D721Med (cell line): ENCODE measurements at regions not wholly inside any gene's neighbourhood (a gene's known extent, or its start where the extent isn't known, plus 50 kb on each side); places are given as distances from the start of the nearest gene placed in this dataset.
A peak's percentile ranks its signal among the peaks of the same experiment; 100 is the strongest.

Experiments used
- DNase-seq: peaks from one replicate; pipeline ENCODE4 v3.0.0; 2011; ENCODE audit warnings: low spot score; ENCODE audit not compliant: insufficient read length
- FAIRE-seq: peaks from 2 replicates; lab custom pipeline; 2011; peaks lifted over from hg19 to GRCh38; lab: Jason Lieb, UNC
- CTCF ChIP-seq: IDR thresholded peaks from 2 replicates; pipeline ENCODE4 v1.5.1; 2012; ENCODE audit warnings: mild to moderate bottlenecking, control low read depth; ENCODE audit not compliant: insufficient read depth; ENCODE audit errors: missing control alignments

- FAIRE-seq: no peak
- TF ChIP-seq CTCF: no peak
- DNase-seq: no peak
Measured at GRCh38 chr1:56403321-56403720, 176.0 kb downstream of the PLPP3 start.

- no peak for DNase-seq
- TF ChIP-seq CTCF: no peak
- FAIRE-seq: no peak
Measured at GRCh38 chr1:56401191-56401590, 178.2 kb downstream of the PLPP3 start.

GRCh38 chr1:56400526-56400925 is 178.8 kb downstream of the PLPP3 start:
- DNase-seq (no peak), FAIRE-seq (no peak)
- TF ChIP-seq CTCF: no peak

- FAIRE-seq (no peak), DNase-seq (no peak)
- TF ChIP-seq CTCF: no peak
Measured at GRCh38 chr1:56399795-56400194, 179.6 kb downstream of the PLPP3 start.

GRCh38 chr1:56399326-56399725 is 180.0 kb downstream of the PLPP3 start:
- no peak for DNase-seq
- FAIRE-seq: no peak
- TF ChIP-seq CTCF: no peak

GRCh38 chr1:56397811-56398231 is 181.5 kb downstream of the PLPP3 start:
- TF ChIP-seq CTCF: no peak
- FAIRE-seq: peak; percentile 29
- no peak for DNase-seq

GRCh38 chr1:56397409-56397808 is 182.0 kb downstream of the PLPP3 start:
- DNase-seq (no peak), FAIRE-seq (no peak)
- no peak for TF ChIP-seq CTCF
